Suprapubic skin (tissue), 4 donors: ENCODE measurements at regions not wholly inside any gene's neighbourhood (a gene's known extent, or its start where the extent isn't known, plus 50 kb on each side); places are given as distances from the start of the nearest gene placed in this dataset.

Experiments used
- DNase-seq, 2 donors: peaks; one replicate each; pipeline ENCODE4 v3.0.0-alpha.2; 2019; ENCODE audit warnings: low spot score in 2 of 2
- H3K27ac ChIP-seq: fragments of 200-600 bp; sonication (generic); one replicate; pipeline ENCODE4 v1.5.1; 2019
- H3K27me3 ChIP-seq: fragments of 200-600 bp; sonication (generic); one replicate; pipeline ENCODE4 v1.5.1; 2019
- H3K36me3 ChIP-seq: fragments of 200-600 bp; sonication (generic); one replicate; pipeline ENCODE4 v1.5.1; 2019
- H3K4me1 ChIP-seq: fragments of 200-600 bp; sonication (generic); one replicate; pipeline ENCODE4 v1.5.1; 2019
- H3K4me3 ChIP-seq: fragments of 200-600 bp; sonication (generic); one replicate; pipeline ENCODE4 v1.5.1; 2019; ENCODE audit warnings: mild to moderate bottlenecking
- H3K9me3 ChIP-seq: fragments of 200-600 bp; sonication (generic); one replicate; pipeline ENCODE4 v1.5.1; 2019
- EP300 ChIP-seq: sonication (generic); formaldehyde crosslinking; IDR thresholded peaks from one replicate; pipeline ENCODE4 v1.6.1; 2017; ENCODE audit warnings: antibody characterized with exemption
- POLR2A ChIP-seq, 2 donors: fragments of 450-650 bp; IDR thresholded peaks; one replicate each; pipeline ENCODE4 v1.6.1; 2017; ENCODE audit warnings: antibody characterized with exemption in 2 of 2, mild to moderate bottlenecking in 2 of 2, moderate library complexity in 2 of 2
- POLR2AphosphoS5 ChIP-seq, 3 donors: sonication (generic); formaldehyde crosslinking; IDR thresholded peaks; one replicate each; pipeline ENCODE4 v1.6.1; 2017; ENCODE audit warnings: antibody characterized with exemption in 3 of 3
- WGBS: methylation state at CpG from one replicate; pipeline ENCODE4 v1.1.5; 2018; 5-methylcytosine and 5-hydroxymethylcytosine counted together
- TF ChIP-seq, protein P1 (sequence below), 2 donors: fragments of 200-600 bp in 1 of 2; fragments of 450-650 bp in 1 of 2; sonication (generic) in 1 of 2; IDR thresholded peaks; one replicate each; pipeline ENCODE4 v1.5.1; 2016 to 2019; ENCODE audit warnings: antibody characterized with exemption in 2 of 2, mild to moderate bottlenecking in 1 of 2, moderate library complexity in 1 of 2

DNA sequence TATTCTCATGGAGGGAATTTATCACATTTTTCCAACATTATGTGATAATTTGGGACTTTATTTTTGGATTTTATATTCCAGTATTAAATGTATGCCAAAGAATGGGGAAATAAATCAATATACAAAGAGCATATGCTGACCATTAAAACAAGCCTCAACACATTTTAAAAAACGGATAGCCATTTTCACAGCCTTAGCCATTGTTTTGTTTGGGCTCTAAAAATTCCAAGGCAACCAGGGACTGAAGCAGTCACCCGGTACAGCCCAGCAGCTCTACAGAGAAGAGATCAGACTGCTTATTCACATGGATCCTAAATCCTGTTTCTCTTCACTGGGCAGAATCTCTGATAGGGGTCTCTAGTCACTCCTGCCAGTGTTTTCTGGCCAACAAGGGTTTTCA, 150.2 kb upstream of the OGFRL1 start:
- 27% methylated on average over 2 of the region's 2 CpGs for WGBS
- Histone ChIP-seq H3K27me3 (no peaks in the 10 kb centered on the region), H3K27ac (no peak overlapping the region), H3K9me3 (no peaks in the 10 kb centered on the region), H3K4me3 (no peak overlapping the region), H3K4me1 (no peaks in the 10 kb centered on the region), H3K36me3 (no peaks in the 10 kb centered on the region)
- DNase-seq = no peak
- TF ChIP-seq EP300 = no peak
- no peak for TF ChIP-seq POLR2AphosphoS5 (IDR thresholded peaks at IDR 0.05)
- TF ChIP-seq, protein P1, sequence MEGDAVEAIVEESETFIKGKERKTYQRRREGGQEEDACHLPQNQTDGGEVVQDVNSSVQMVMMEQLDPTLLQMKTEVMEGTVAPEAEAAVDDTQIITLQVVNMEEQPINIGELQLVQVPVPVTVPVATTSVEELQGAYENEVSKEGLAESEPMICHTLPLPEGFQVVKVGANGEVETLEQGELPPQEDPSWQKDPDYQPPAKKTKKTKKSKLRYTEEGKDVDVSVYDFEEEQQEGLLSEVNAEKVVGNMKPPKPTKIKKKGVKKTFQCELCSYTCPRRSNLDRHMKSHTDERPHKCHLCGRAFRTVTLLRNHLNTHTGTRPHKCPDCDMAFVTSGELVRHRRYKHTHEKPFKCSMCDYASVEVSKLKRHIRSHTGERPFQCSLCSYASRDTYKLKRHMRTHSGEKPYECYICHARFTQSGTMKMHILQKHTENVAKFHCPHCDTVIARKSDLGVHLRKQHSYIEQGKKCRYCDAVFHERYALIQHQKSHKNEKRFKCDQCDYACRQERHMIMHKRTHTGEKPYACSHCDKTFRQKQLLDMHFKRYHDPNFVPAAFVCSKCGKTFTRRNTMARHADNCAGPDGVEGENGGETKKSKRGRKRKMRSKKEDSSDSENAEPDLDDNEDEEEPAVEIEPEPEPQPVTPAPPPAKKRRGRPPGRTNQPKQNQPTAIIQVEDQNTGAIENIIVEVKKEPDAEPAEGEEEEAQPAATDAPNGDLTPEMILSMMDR (IDR thresholded peaks at IDR 0.05) = no peak
- no peak for TF ChIP-seq POLR2A (IDR thresholded peaks at IDR 0.05)

GRCh38 chr6:71139249-71139648, 149.4 kb upstream of the OGFRL1 start:
- TF ChIP-seq POLR2A (IDR thresholded peaks at IDR 0.05) (no peak), POLR2AphosphoS5 (IDR thresholded peaks at IDR 0.05) (no peak), EP300 (no peak)
- TF ChIP-seq, protein P1 (IDR thresholded peaks at IDR 0.05) = no peak
- H3K4me3 ChIP-seq = no peak overlapping the region
- H3K9me3 ChIP-seq = no peaks in the 10 kb centered on the region
- no peaks in the 10 kb centered on the region for H3K27me3 ChIP-seq
- 37% methylated on average over 2 of the region's 3 CpGs for WGBS
- no peaks in the 10 kb centered on the region for H3K4me1 ChIP-seq
- H3K27ac ChIP-seq = no peak overlapping the region
- DNase-seq = no peak
- H3K36me3 ChIP-seq = no peaks in the 10 kb centered on the region

GRCh38 chr6:71153755-71154325, 134.8 kb upstream of the OGFRL1 start:
- WGBS = 84% methylated on average over 9 of the region's 9 CpGs
- H3K27me3 ChIP-seq = no peaks in the 10 kb centered on the region
- no peaks in the 10 kb centered on the region for H3K4me1 ChIP-seq
- no peak overlapping the region for H3K4me3 ChIP-seq
- H3K36me3 ChIP-seq = no peaks in the 10 kb centered on the region
- TF ChIP-seq, protein P1 (IDR thresholded peaks at IDR 0.05) = no peak
- TF ChIP-seq EP300 (no peak), POLR2AphosphoS5 (IDR thresholded peaks at IDR 0.05) (no peak), POLR2A (IDR thresholded peaks at IDR 0.05) (no peak)
- H3K9me3 ChIP-seq = no peaks in the 10 kb centered on the region
- H3K27ac ChIP-seq = no peak overlapping the region
- no peak for DNase-seq

GRCh38 chr6:71157345-71157744, 131.3 kb upstream of the OGFRL1 start:
- Histone ChIP-seq H3K27me3 (no peaks in the 10 kb centered on the region), H3K27ac (no peak overlapping the region), H3K9me3 (no peaks in the 10 kb centered on the region), H3K36me3 (no peaks in the 10 kb centered on the region), H3K4me1 (no peaks in the 10 kb centered on the region), H3K4me3 (no peak overlapping the region)
- WGBS = 64% methylated on average over 1 of the region's 1 CpG
- no peak for TF ChIP-seq POLR2AphosphoS5 (IDR thresholded peaks at IDR 0.05)
- no peak for TF ChIP-seq POLR2A (IDR thresholded peaks at IDR 0.05)
- no peak for TF ChIP-seq EP300
- TF ChIP-seq, protein P1 (IDR thresholded peaks at IDR 0.05) = no peak
- no peak for DNase-seq

GRCh38 chr6:71164890-71165289, 123.7 kb upstream of the OGFRL1 start:
- Histone ChIP-seq H3K4me1 (no peaks in the 10 kb centered on the region), H3K4me3 (no peak overlapping the region), H3K27me3 (no peaks in the 10 kb centered on the region), H3K9me3 (no peaks in the 10 kb centered on the region), H3K36me3 (no peaks in the 10 kb centered on the region), H3K27ac (no peak overlapping the region)
- no peak for DNase-seq
- TF ChIP-seq, protein P1 (IDR thresholded peaks at IDR 0.05) = no peak
- TF ChIP-seq EP300 (no peak), POLR2AphosphoS5 (IDR thresholded peaks at IDR 0.05) (no peak)
- 91% methylated on average over 22 of the region's 22 CpGs for WGBS
